Posterior vena cava (tissue), 2 donors: ENCODE measurements at regions not wholly inside any gene's neighbourhood (a gene's known extent, or its start where the extent isn't known, plus 50 kb on each side); places are given as distances from the start of the nearest gene placed in this dataset.
"Not testable (repeated sequence)": the region's sequence is repeated elsewhere in the genome, so short reads cannot be mapped to it uniquely, and the experiment has no call there.

Experiments used
- DNase-seq: peaks from one replicate; pipeline ENCODE4 v3.0.0-alpha.2; 2020; ENCODE audit warnings: low spot score
- intact Hi-C, 2 donors: fragments of 100-400 bp; cut with DNase I; formaldehyde crosslinking; loops; one replicate each; pipeline versions ENCODE4 v1.14.1 to v1.14.2; 2022 to 2023
- donor health status: DM: yes; HTN: yes; CAD: no.
- donor health status: DM: yes; HTN: yes; CAD: no.

- intact Hi-C loops = no loop called here
Observed at GRCh38 chr2:4909346-4910009, 782.7 kb upstream of the SOX11 start.

GRCh38 chr2:4914036-4914435, 778.1 kb upstream of the SOX11 start:
- intact Hi-C loops = no loop called here
- no peak for DNase-seq

More at GRCh38 chr2:4909346-4910009, 782.7 kb upstream of the SOX11 start:
- DNase-seq = no peak

DNA sequence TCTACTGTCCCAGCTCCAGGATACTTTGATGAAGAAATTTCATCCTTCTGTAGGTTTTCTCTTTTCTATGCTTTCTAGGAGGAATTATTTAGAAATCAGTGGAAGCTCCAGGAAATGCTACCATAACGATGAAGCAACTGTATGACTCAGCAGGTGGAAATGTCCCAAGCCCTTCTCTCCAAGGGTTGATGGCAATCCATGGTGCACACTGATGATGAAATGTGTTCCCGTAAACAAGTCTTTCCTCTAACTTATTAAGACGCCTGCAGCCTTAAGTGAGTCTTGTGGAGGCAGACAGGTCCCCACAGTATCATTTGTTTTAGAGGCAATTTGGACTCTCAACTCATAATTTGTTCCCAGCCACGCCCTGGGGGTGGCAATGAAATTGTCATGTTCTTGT, 777.6 kb upstream of the SOX11 start:
- intact Hi-C loops = no loop called here
- no peak for DNase-seq

- intact Hi-C loops = no loop called here
- no peak for DNase-seq
Observed at GRCh38 chr2:4915357-4915756, 776.8 kb upstream of the SOX11 start.

GRCh38 chr2:4916094-4916493, 776.1 kb upstream of the SOX11 start:
- intact Hi-C loops = loop anchor here in 1 of 2 donors (2.0 kb wide), 1 partner anchor 55 kb away; no protein-coding TSS in a partner anchor
- no peak for DNase-seq

DNA sequence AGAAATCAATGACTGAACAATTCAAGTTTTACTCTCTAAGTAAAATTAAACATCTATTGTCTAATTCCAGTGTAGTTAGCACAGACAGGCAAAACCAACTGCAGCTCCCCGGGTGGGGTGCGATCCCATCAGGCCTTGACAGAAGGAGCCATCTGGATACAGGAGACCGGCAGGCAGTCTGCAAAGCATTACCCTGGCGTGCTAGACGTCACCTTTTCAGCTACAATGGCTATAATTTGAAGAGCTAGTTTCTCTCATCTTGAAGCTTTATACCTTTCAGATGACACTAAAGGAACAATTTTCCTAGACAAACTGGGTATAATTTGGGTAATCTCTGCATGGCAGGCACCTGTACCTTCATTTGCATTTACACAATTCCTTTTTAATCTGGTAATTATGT, 761.5 kb upstream of the SOX11 start:
- no peak for DNase-seq
- intact Hi-C loops = no loop called here

DNA sequence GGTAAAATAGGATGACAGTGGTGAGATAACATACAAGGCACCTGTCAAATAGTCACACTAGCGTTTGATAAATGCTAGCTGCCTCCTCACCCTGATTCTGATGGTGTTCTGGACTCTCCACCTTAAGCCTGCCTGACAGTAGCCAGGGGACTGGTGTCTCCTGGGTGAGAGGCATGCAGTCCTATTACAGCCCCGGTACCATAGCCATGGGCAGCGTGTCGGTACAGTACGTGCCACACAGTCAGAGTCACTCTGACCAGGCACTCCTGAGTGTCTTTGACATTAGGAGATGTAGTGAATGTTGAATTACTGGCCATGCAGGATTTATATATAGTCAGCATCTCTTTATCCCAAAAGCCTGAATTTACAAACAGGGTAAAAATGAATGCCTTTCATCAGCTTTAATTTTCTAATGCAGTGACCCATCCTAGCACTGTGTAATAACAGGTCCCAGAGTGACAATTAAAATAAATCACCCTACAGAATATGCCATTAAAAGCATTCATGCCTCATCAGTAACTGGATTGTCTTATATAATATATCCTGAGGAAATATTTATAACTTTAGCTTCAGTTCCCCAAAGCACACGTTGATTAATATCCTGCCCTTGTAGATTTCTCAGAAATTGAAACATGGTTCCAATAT, 760.3 kb upstream of the SOX11 start:
- no peak for DNase-seq
- intact Hi-C loops = no loop called here

DNA sequence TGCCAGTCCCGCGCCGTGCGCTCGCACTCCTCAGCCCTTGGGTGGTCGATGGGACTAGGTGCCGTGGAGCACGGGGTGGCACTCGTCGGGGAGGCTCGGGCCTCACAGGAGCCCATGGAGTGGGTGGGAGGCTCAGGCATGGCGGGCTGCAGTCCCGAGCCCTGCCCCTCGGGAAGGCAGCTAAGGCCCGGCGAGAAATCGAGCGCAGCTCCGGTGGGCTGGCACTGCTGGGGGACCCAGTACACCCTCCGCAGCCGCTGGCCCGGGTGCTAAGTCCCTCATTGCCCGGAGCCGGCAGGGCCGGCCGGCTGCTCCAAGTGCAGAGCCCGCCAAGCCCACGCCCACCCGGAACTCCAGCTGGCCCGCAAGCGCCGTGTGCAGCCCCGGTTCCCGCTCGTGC, 756.9 kb upstream of the SOX11 start:
- intact Hi-C loops, DNase-seq: not testable (repeated sequence)

- no peak for DNase-seq
- intact Hi-C loops = no loop called here
Observed at GRCh38 chr2:4937550-4937949, 754.6 kb upstream of the SOX11 start.

- no peak for DNase-seq
- intact Hi-C loops = no loop called here
Observed at GRCh38 chr2:4938206-4938605, 754.0 kb upstream of the SOX11 start.

DNA sequence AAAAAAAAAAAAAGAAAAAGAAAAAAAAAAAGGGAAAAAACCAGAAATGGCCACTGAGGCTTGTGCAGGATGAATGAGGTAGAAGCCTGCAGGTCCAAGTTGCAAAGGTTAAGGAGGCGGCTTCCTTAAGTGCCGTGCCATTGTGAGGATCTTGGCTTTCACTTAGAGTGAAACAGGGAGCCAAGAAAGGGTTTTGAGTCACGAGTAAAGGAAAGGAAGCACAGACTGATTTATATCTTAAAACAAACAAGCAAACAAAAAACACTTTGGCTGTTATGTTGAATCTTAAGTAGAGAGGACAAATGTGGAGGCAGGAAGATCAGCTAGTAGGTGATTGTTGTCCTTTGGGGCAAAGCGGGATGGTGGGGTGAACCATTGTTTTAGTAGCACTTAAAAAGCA, 749.7 kb upstream of the SOX11 start:
- intact Hi-C loops = no loop called here
- DNase-seq = no peak

DNA sequence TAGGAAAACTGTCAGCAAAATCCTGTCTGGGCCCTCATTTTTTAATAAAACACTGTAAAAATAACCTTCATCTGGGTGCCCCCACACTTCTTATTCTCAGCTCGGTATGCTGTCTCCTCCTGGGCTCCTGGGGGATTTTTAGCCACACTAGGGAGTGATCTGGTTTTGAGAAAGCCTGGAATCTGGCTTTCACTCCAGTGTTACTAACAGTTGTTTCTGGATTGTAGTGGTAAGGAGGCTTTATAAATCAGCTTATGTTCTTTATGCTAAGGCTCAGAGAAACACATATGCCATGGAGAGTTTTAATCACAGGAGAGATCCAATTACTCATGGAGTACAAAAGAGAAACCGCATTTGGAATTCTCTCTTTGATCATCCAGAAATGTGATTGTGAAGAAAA, 744.3 kb upstream of the SOX11 start:
- DNase-seq = no peak
- intact Hi-C loops = no loop called here

GRCh38 chr2:4951368-4951767, 740.8 kb upstream of the SOX11 start:
- no peak for DNase-seq
- intact Hi-C loops = loop anchor here in 1 of 2 donors (5.0 kb wide), 1 partner anchor 1044 kb away; no protein-coding TSS in a partner anchor

- DNase-seq = no peak
- intact Hi-C loops = no loop called here
Observed at GRCh38 chr2:4959219-4959618, 733.0 kb upstream of the SOX11 start.

DNA sequence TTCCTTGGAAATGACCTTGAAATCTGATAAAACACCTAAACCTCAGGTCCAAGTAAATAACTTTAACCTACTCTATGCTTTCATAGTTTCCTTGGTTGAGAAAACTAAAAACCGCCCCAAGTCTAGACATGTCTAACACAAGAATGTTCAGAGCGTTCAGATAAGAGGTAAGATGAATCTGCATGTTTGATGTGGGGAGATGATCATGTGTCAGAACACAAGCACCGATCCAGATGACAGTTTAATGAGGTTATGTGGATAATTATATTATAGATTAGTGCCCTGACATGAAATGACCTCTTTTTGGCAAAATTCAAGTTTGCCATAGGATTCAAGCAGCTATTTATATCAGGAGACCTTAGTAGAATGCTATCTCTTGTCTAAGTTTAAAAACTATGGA, 729.8 kb upstream of the SOX11 start:
- no peak for DNase-seq
- intact Hi-C loops = no loop called here

- intact Hi-C loops = no loop called here
- DNase-seq = no peak
Observed at GRCh38 chr2:4963106-4963505, 729.1 kb upstream of the SOX11 start.

GRCh38 chr2:4964001-4964540, 728.1 kb upstream of the SOX11 start:
- intact Hi-C loops = no loop called here
- DNase-seq = no peak

GRCh38 chr2:4964579-4964978, 727.6 kb upstream of the SOX11 start:
- DNase-seq = no peak
- intact Hi-C loops = no loop called here

- intact Hi-C loops = no loop called here
- no peak for DNase-seq
Observed at GRCh38 chr2:4965556-4966320, 726.4 kb upstream of the SOX11 start.

GRCh38 chr2:4967206-4967605, 725.0 kb upstream of the SOX11 start:
- DNase-seq = no peak
- intact Hi-C loops = no loop called here
